ENCODE measurements at regions not wholly inside any gene's neighbourhood (a gene's known extent, or its start where the extent isn't known, plus 50 kb on each side); places are given as distances from the start of the nearest gene placed in this dataset.

DNA sequence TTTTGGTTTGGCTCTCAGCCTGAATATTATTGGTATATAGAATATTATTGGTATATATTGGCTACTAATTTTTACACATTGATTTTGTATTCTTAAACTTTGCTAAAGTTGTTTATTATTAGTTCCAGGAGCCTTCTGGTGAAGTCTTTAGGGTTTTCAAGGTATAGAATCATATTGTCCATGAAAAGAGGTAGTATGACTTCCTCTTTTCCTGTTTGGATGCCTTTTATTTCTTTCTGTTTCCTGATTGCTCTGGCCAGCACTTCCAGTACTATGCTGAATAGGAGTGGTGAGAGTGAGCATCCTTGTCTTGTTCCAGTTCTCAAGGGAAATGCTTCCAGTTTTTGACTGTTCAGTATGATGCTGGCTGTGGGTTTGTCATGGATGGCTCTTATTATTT lies 107.3 kb upstream of the LIPC start:
- no peak for DNase-seq (ENCODE audit: low spot score)

DNA sequence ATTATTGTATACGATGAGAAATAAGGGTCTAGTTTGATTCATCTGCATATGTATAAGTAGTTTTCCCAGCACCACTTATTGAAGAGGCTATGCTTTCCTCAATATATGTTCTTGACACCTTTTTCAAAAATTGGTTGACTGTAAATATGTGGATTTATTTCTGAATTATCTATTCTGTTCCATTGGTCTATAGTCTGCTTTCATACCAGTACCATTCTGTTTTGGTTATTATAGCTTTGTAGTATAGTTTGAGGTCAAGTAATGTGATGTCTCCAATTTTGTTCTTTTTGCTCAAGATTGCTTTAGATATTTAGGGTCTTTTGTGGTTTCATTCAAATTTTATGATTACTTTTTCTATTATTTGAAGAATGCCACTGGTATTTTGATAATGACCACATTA lies 103.8 kb upstream of the LIPC start:
- no peak for DNase-seq (ENCODE audit: low spot score)

DNA sequence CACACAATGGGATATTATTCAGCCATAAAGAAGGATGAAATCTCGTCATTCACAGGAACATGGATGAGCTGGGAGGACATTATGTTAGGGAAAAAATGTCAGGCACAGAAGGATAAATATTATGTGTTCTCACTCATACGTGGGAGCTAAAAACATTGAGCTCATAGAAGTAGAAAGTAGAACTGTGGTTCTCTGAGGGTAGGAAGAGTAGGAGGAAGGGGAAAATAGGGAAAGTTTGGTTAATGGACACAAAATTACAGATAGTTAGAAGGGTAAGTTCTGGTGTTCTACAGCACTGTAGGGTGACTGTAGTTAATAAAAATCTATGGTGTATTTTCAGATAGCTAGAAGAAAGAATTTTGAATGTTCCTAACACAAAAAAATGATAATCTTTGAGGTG lies 102.6 kb upstream of the LIPC start:
- no peak for DNase-seq (ENCODE audit: low spot score)

DNA sequence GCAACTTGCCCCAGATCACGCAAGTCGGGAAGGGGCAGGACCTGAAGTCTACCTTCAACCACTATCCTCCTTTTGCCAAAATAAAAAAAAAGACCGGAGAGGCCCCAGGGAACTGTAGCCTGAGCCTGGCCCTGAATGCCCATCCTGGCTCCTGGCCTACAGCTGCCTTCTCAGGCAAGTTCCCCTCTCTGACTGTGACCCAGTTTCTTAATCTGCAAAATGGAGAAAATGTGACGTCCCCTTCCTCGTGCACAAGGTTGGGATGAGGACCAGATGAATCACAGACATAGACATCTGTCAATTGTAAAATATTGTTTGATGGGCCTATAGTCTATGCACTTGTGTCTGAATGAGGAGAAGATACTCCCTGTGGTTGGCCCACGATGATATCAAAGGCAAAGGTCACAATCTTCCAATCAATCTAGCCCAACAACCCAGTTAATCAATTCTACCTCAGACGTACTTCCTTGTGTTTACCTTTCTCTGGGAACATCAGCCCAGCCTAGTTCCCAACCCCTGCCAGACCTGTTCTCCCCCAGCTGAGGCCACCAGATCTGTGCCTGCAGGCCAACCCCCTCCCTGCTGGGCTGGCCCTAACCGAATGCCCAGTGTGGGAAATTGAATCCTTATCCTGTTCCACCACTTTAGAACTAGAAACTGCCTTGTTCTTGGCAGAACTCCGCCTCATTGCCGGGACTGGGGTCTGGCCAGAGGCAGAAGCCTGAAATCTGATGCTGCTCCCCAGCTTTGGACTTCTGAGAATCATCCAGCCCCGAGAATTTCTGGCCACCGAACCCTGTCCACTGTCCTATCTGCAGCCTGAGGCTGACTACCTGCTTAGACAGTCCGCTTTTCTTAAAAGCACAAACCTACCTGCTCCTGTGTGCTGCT lies 101.8 kb upstream of the LIPC start:
- no peak for DNase-seq (ENCODE audit: low spot score)

DNA sequence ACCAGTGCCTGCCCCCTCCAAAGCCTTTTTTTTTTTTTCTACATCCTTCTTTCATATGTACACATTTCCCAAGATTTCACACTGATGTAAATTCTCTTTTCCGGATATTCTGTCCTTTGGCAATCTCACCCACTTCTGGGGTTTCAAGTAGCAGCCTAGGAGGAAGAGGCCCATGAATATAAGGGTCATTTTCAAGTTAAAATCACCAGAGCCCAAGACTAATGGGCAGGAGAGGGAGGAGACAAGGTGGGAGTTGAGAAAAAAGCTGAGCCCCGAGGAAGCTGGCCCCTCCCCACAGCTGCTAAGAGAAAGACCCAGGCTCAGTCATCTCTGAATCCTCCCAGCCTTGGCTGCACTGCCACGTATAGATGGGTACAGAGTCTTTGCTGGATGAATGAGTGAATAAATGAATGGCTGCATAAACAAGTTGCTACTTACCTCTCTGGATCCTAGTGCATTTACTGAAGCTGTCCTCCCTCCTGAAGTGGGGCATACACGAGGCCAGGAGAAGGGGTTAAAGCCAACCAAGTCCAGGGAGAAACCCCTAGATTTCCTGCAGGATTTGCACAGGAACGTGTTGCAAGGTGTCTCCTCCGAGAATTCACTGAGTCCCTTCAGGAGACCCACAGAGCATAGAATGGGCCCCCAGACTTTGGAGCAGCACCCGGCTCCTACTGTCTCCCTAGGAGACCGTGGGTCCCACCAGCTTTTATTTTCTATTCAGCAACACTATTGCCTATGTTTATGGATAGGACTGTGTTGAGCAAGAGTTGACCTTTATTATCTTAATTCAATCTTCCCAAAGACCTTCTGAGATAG lies 100.8 kb upstream of the LIPC start:
- no peak for DNase-seq (ENCODE audit: low spot score)

DNA sequence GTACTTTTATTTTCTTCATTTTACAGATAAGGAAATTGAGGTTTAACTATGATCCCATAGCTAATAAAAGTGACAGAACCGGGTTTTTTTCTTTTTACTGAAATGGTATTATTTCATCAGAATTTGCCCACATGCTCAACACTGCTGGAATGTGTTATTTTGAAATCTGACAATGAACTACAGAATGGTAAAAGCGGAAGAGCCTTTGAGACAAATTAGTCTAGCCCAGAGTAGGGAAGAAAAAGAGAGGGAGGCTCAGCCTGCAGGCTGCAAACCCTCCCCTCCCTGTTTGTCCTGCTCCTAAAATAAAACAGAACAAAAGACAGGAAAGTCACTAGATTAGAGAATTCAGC lies 100.3 kb upstream of the LIPC start:
- no peak for DNase-seq (ENCODE audit: low spot score)

DNA sequence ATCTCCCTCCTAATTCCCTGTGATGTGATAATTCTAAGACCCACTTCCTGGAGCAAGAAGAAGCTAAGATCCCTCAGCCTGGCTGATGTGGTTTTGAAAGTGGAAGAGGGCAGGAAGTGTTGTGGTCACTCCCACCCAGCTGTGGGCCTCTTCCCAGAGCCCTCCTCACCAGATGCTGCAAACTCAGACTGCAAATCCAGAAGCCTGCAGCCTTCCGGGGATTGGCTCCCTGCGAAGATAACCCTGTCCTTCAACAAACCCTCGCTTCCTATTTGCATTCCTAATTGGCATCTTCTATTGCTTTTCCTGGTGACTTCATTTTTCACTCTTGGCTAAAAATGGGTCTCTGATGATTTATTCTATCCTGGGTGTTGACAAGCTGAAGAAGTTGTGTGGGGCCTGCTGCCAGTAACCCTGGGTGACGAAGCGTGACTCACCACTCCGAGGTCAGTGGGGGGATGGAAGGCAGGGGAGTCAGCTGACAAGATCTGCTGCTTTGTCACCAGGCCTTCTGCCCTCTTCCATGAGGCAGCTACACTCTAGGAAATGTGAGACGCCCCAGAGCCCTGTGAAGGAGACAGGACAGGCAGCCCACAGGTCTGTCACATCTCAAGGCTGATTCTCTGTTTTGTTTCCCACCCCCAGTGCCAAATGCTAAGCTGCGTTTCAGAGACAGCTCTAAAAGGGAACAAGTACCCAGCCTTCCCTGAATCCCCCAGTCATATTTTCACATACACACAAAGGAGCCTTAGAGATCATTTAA lies 99.7 kb upstream of the LIPC start:
- DNase-seq (ENCODE audit: low spot score): peak; percentile 99

DNA sequence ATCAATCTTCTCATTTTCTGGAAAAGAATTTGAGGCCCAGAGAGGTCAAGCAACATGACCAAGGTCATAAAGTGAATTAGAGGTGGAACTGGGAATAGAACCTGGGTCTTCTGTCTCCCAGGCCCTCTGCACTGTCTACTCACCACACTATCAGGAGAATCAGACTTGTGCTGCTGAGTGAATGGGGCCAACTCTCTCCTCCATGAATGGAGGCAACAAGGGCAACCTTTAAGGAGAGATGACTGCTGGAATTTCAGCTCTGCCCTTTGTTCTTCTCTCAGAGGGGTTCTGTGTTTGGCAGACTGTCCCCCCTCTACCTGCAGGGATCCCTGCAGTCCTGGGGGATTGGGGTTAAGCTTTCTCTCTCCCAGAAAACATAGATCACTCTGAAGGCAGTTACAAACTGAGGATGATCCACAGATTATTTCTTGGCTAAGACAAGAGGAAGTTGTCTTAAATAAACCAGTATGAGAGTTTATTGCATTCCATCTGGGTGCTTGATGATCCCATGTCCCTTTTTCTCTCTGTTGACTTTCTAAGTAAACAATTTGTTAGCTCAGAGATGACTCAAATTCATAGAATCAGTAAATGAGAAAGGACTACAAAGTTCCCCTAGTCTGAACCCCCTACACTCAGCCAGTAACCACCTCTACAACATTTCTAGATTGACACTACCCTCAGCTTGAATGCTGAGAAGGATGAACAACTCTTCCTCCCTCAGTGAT lies 99.0 kb upstream of the LIPC start:
- peak; percentile 44 for DNase-seq (ENCODE audit: low spot score)

DNA sequence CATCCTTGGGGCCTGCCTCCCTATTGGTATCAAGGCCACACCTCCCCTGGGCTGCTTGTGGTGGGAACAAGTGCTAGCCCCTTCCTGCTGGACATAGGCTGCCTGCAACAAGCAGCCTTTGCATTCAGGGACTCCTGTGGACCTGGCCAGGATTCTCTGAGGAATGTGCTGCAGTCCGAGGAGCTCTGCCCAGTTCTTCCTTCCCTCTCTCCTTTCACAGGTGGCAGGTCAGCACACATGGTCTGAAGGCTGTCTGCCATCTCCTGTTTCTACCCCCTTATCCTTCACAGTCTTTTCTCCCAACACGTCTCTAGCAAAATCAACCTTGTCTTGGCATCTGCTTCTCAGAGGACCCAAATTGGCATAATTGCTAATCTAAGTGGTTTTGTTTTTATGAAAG lies 97.0 kb upstream of the LIPC start:
- no peak for DNase-seq (ENCODE audit: low spot score)

DNA sequence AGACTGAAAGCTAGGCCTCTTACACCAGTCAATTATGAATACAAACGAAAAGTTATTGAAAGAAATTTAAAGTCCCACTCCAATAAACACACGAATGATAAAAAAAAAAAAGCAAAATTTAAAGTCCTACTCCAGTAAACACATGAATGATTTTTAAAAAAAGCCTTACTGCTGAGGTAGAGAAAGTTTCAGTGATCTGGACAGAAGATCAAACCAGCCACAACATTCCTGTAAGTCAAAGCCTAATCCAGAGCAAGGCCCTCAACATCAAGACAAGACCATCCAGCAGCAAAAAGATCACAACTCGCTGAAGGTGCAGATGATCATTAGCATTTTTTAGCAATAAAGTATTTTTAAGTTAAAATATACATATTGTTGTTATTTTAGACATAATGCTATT lies 95.6 kb upstream of the LIPC start:
- no peak for DNase-seq (ENCODE audit: low spot score)

DNA sequence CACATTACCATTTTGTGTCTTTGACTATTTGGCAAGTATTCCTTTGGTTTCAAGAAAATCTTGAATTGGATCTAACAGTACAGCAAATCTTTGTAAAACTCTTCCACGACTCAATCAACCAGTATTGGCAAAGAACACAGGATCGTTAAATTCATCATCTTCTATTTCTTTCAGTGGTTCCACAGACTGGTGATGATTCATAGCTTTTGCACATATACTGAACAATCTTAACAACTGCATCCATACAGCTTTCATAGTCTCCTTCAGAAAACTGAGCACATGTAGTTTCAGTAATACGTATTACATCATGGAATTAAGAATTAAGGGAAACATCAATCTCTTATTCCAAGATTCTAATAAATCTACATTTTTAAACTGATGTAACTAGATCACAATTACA lies 91.6 kb upstream of the LIPC start:
- DNase-seq (ENCODE audit: low spot score): no peak

DNA sequence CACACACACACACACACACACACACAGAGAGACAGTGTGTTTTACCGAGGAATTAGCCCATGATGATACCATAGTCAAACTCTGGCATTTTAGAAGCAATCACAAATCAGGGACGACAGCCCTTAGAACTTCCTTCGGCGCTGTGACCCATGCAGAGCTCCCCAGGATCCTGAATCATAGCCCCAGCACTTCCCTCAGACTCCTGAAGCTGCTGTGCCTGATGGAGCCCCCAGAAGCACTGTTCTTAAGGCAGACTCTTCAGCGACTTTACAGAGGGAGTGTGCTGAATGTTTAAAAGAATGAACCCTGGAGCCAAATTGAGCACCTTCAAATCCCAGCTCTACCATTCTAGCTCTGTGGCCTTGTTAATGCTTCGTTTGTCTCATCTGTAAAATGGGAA lies 89.3 kb upstream of the LIPC start:
- no peak for DNase-seq (ENCODE audit: low spot score)

DNA sequence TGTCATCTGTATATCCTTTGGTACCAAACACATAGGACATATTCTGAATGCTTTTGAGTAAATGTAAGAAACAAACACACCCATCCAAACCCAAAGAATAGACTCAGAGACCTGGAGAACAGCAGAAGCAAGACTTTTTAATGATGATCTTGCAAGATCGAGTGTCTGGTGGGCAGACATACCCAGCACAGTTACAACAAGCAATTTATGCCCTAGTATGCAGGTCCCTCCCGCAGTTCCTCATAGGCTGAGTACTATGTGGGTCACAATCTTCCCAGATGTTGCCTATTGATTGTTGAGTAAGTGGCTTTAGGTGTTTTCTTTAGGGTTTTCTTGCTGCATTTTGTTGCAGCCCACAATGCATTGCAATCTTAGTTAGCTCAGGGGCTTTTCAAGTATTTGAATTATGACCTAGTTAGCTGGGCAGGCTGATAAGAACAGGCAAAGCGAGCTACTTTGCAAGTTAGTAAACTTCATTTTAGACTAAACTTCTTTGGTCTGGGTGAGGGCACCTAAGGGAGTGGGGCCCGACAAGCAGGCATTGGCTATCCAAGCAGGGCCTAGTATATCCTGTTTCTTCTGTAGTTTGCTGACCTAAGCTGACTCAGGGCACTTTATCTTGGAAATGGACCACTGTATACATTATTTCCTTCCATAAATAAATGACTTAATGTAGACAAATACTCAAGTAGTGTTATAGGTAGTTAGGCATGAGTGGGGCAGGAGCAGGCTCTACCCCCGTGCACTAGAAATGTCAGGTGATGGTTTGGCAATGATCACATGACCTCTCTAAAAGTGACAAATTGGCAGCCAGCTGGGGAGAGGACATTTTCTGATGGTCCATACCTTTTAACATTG lies 87.3 kb upstream of the LIPC start:
- DNase-seq (ENCODE audit: low spot score): peak; percentile 19

DNA sequence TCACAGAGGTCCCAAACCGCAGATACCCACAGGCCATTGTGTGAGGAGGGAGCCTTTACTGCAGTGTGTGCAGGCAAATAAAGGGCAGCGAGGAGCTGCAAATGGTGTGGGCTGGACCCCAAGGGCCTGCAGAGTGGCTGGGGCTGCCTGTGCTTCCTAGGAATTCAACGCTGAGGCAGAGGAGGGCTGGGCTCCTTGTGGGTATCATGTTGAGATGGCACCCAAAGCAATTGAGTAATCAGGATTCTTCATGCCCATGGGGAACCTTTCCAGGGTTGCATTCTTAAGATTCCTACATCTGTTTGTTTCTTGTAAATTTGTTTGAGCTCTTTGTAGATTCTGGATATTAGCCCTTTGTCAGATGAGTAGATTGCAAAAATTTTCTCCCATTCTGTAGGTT lies 85.4 kb upstream of the LIPC start:
- DNase-seq (ENCODE audit: low spot score): peak; percentile 44

DNA sequence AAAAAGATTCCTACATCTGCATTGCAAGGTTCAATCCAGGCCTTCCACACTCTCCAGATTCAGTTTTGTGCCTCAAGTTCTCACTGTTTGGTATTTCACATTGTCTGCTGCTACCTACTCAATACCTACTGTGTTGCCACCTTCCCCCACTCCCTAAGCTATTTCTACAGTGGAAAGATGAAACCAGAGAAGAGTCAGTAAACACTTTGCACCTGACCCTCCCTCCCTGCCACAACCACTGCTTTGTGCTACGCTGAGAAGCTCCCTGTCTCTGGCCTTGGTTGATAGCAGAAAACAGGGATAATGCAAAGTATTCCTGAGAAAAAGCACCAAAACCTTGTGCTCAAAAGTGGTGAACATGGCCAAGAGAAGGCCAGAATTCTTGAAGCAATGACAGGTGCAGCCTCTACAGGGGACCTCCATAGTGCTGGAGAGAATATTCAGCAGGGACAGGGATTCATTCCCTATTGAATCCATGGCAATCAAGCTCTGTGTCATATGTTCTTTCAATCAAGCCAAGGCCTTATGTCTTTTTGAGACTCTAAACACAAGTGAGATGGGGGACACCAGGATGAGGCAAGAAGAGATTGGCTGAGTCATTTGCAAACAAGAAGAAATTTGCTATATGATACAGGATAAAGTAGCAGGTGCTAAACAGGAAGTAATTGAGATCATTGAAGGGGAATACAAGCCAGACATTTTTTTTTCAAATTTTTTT lies 83.5 kb upstream of the LIPC start:
- no peak for DNase-seq (ENCODE audit: low spot score)

DNA sequence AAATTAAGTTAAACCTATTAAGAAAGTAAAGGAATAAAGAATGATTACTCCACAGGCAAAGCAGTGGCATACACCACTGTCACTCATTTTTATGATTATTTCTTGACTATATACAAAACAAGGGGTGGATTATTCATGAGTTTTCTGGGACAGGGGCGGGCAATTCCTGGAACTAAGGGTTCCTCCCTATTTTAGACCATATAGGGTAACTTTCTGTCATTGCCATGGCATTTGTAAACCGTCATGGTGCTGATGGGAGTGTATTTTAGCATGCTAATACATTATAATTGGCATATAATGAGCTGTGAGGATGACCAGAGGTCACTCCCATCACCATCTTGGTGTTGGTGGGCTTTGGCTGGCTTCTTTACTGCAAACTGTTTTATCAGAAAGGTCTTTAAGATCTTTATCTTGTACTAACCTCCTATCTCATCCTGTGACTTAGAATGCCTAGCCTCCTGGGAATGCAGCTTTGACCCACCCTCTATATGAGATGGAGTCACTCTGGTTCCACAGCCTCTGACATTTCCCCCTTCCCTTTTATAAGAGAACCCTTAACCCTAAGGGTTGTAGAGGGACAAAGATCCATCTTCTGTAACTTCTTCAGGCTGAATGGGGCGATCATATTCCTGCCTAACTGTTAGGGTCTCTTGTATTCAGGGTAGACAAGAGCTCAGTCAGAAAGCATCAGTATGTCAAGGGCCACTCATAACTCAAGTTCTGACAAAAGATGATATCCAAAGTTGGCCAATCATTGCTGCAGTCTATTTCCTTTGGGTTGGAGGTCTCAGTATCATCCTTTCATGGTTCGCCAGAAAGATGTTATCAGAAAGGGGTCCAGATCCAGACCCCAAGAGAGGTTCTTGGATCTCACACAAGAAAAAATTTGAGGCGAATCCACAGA lies 79.5 kb upstream of the LIPC start:
- no peak for DNase-seq (ENCODE audit: low spot score)

DNA sequence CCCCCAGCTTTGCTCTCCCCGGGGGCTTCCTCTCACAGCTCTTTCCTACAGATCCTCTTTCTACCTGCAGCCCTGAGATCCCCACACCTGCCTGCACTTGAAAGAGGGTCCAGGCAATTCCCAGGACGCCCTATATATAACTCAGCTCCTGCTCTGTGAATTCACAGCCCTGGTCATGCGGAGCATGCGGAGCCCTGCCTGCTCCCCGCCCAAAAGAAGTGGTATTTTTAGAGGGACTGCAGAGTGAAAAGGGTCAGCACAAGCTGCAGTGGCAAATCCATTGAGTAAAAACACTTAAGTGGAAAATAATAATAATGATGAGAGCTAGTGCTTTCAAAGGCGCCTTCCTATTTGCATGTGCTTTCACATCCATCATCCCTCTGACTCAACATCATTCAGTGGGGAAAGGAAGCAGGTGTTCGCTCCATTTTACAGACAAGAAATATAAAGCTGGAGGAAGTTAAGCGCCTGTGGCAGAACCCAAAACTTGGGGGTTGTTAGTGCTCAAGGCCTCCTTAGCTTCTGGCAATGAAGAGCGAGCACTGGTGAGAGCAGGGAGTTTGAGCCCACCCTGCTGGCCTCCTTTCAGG lies 76.3 kb upstream of the LIPC start:
- DNase-seq (ENCODE audit: low spot score): no peak

DNA sequence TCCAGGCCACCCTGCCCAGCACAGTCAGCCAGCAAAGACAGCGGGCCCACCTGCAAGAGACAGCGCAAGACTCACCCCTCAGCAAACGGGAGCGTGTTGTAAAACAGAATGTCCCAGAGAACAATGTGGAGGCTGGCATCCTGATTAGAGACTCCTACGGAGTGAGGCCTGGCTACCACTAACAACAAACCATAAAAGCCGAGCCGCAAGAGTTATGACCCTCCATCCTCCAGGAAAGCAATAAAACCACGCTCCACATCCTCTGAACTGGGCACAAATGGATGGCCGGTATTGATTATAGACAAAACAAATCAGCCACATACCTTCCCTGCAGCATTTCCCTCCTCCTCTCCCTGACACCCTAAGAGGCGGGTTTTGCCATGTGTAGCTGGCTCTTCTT lies 75.8 kb upstream of the LIPC start:
- DNase-seq (ENCODE audit: low spot score): no peak
